ENCODE measurements at regions not wholly inside any gene's neighbourhood (a gene's known extent, or its start where the extent isn't known, plus 50 kb on each side); places are given as distances from the start of the nearest gene placed in this dataset.

DNA sequence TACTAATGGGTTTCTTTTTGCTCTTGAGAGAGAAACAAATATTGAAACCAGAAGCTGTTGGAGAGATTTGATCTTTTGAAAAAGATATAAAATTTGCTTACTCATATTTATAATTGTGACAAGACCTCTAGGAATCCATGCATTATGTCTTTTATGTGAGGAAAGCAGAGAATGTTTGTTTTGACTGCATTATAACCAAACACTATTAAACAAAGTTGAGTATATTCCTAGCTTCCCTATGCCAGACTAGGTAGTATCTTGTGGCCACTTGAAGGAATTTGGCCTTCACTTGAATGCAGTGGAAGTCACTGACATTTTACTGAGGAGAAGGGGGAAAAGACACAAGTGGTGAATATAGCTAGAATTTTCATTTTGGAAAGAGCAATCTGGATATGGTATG lies 521.8 kb upstream of the ZEB2 start:
- TF ChIP-seq, protein P1, sequence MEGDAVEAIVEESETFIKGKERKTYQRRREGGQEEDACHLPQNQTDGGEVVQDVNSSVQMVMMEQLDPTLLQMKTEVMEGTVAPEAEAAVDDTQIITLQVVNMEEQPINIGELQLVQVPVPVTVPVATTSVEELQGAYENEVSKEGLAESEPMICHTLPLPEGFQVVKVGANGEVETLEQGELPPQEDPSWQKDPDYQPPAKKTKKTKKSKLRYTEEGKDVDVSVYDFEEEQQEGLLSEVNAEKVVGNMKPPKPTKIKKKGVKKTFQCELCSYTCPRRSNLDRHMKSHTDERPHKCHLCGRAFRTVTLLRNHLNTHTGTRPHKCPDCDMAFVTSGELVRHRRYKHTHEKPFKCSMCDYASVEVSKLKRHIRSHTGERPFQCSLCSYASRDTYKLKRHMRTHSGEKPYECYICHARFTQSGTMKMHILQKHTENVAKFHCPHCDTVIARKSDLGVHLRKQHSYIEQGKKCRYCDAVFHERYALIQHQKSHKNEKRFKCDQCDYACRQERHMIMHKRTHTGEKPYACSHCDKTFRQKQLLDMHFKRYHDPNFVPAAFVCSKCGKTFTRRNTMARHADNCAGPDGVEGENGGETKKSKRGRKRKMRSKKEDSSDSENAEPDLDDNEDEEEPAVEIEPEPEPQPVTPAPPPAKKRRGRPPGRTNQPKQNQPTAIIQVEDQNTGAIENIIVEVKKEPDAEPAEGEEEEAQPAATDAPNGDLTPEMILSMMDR (IDR thresholded peaks at IDR 0.05) = no peak
- no peak for TF ChIP-seq POLR2A (IDR thresholded peaks at IDR 0.05)
